ENCODE measurements at regions not wholly inside any gene's neighbourhood (a gene's known extent, or its start where the extent isn't known, plus 50 kb on each side); places are given as distances from the start of the nearest gene placed in this dataset.
A peak's percentile ranks its signal among the peaks of the same experiment; 100 is the strongest.

DNA sequence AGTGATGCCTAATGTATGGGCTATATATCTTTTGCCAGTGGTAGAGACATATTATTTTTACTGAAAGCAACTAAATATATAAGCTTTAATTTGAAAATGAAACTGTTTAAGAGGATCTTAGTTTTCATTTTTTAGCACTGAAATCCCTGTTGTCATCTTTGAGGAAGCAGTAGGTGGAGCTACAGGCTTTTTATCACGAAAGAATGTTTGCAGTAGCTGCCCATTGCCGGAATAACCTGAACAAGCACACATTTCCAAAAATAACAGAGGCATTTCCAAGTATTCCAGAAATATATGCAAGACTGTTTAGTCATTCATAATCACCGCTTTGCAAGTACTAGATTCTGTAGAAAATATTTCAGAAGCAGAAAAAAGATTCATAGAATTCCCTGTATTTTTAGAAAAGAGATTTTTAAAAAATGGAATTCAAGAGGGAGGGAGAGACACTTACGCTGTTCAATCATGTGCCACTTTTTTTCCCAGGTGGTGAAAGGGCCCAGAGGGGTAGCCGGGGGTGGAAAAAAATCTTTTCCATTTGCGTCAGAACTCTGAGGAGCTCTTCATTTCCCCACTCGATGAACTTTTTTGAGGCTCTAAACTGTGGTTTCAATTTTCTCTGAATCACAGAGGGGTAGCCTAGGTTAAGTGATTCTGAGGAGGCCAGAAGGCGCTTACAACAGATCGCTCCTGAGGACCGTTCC, 142.5 kb upstream of the FERMT1 start:
- no peaks in the 10 kb centered on the region for H3K27me3 Mint-ChIP-seq
- no peak overlapping the region for H3K4me3 Mint-ChIP-seq
- H3K9me3 Mint-ChIP-seq = no peaks in the 10 kb centered on the region
- no peak overlapping the region for H3K27ac Mint-ChIP-seq
- DNase-seq (ENCODE audit: low spot score) = no peak
- ATAC-seq = no peak
- no peaks in the 10 kb centered on the region for H3K4me1 Mint-ChIP-seq (ENCODE audit: low read depth in 2 of 2)
- no peaks in the 10 kb centered on the region for H3K36me3 Mint-ChIP-seq

DNA sequence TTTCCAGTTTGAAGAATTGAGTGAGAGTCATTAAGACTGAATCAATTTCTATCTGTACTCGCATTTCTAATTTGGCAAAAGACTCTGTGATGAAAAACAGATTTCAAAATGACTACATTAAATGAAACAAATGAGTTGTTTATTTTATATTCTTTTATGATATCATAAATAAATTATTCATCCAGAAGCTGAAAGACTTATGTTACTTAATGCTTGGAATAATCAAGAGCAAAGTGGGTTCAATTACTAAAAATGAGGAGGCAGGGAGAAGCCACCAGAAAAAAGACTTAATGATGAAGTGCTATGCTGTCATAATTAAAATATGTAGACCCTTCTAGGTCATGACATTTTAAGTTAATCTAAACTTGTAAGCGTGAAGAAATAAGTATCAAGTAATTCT, 130.6 kb upstream of the FERMT1 start:
- Mint-ChIP-seq H3K4me1 (ENCODE audit: low read depth in 2 of 2) (no peaks in the 10 kb centered on the region), H3K9me3 (no peaks in the 10 kb centered on the region), H3K27ac (no peak overlapping the region), H3K27me3 (peaks cover 0 to 4% of the 10 kb centered on the region in 2 donors), H3K36me3 (no peaks in the 10 kb centered on the region), H3K4me3 (no peak overlapping the region)
- no peak for DNase-seq (ENCODE audit: low spot score)
- ATAC-seq = no peak

DNA sequence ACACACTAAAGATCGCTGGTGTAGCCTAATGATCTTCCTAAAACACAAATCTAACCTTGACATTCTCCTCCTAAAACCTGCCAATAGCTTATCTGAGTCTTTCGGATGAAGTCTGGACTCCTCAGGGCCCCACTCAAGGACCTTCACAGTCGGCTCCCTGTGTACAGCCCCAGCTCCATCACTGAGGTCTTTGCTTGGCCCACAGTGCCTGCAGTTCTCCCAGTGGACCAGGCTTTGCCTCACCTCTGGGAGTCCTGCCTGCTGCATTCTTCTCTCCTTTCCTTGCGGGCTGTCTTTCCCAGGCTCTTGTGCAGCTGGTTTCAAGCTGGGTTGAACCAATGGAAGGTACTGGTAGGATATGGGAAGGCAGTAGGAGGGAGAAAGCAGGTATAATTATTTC, 122.6 kb upstream of the FERMT1 start:
- H3K36me3 Mint-ChIP-seq = no peaks in the 10 kb centered on the region
- H3K27me3 Mint-ChIP-seq = peaks cover 4 to 5% of the 10 kb centered on the region in 2 donors
- no peak for DNase-seq (ENCODE audit: low spot score)
- no peak overlapping the region for H3K27ac Mint-ChIP-seq
- no peaks in the 10 kb centered on the region for H3K4me1 Mint-ChIP-seq (ENCODE audit: low read depth in 2 of 2)
- peaks cover 3% of the 10 kb centered on the region for H3K9me3 Mint-ChIP-seq
- no peak overlapping the region for H3K4me3 Mint-ChIP-seq
- no peak for ATAC-seq

DNA sequence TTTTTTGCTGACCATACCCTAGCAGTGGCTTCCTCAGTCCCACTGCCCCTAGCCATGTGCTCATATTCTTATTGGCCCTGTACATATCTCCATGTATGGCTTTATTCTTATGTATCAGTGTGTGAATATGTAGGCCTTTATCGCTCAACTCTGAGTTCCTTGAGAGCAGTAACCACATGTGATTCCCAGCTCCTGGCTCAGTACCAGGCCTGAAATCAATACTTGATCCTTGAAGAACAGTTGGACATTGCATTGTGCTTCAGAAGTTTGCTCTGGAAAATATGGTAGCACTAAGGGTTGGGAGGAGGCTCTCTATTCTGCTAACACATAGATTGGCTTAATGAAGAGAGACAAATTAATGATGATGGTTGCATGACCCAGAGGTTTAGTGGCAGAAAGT, 118.8 kb upstream of the FERMT1 start:
- H3K27me3 Mint-ChIP-seq = peaks cover 0 to 12% of the 10 kb centered on the region in 2 donors
- H3K9me3 Mint-ChIP-seq = peaks cover 6% of the 10 kb centered on the region
- no peaks in the 10 kb centered on the region for H3K36me3 Mint-ChIP-seq
- ATAC-seq (no peak), DNase-seq (ENCODE audit: low spot score) (no peak)
- no peak overlapping the region for H3K4me3 Mint-ChIP-seq
- H3K4me1 Mint-ChIP-seq (ENCODE audit: low read depth in 2 of 2) = no peaks in the 10 kb centered on the region
- no peak overlapping the region for H3K27ac Mint-ChIP-seq

DNA sequence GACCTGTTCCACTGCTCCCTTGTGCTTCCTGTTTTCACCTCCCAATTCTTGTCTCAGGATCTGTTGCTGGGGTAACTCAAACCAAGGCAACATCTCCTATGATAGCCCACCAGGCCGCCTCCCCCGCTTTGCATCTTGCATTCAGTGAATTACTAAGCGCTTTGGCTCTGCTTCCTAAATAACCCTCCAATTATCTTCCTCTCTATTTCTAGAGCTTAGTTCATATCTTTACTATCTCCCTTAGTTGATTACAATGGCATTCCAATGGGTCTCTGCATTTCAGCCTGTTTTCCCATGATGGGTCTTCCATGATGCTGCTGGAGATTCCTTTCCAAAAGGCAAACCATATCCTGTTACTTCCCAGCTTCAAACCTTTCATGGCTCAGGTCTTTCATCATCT, 117.2 kb upstream of the FERMT1 start:
- DNase-seq (ENCODE audit: low spot score) = no peak
- no peak for ATAC-seq
- Mint-ChIP-seq H3K4me1 (ENCODE audit: low read depth in 2 of 2) (no peaks in the 10 kb centered on the region), H3K9me3 (peaks cover 6% of the 10 kb centered on the region), H3K27me3 (peaks cover 0 to 12% of the 10 kb centered on the region in 2 donors), H3K27ac (no peak overlapping the region), H3K36me3 (no peaks in the 10 kb centered on the region), H3K4me3 (no peak overlapping the region)

DNA sequence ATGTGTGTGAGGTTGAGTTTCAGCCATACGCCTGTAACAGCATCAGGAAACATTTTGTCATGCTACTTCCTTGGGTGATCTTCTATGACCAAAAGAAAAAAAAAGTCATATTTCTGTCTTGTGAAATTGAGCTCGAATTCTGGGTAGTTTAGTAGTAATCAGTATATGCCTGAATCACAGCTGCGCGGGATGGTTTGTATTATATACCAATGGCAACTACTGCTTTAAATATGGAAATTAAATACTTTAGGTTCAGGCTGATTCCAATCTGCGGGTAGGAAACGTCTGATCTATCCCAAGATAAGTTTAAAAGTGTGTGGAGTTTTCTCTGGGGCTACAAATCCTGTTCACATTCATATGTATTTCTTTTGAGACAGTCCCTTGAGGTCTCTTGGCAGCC, 115.6 kb upstream of the FERMT1 start:
- no peaks in the 10 kb centered on the region for H3K36me3 Mint-ChIP-seq
- H3K4me3 Mint-ChIP-seq = no peak overlapping the region
- peaks cover 0 to 13% of the 10 kb centered on the region in 2 donors for H3K27me3 Mint-ChIP-seq
- ATAC-seq (no peak), DNase-seq (ENCODE audit: low spot score) (no peak)
- peaks cover 10% of the 10 kb centered on the region for H3K9me3 Mint-ChIP-seq
- no peak overlapping the region for H3K27ac Mint-ChIP-seq
- no peaks in the 10 kb centered on the region for H3K4me1 Mint-ChIP-seq (ENCODE audit: low read depth in 2 of 2)

DNA sequence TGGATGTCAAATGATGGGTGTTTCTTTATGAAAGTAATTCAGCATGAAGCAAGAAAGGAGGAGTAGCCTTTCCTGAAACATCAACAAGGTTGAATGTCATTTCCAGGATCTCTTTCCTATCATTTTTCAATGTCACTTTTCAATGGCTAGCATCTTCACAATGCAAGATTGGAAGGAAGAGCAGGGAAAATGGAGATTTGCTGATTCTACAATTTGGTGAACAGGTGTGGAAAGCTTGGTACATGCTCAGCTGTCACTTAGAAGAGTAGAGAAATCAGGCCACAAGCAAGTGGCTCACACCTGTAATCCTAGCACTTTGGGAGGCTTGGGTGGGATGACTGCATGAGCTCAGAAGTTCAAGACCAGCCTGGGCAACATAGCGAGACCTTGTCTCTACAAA, 112.7 kb upstream of the FERMT1 start:
- H3K4me3 Mint-ChIP-seq = no peak overlapping the region
- no peak for ATAC-seq
- H3K4me1 Mint-ChIP-seq (ENCODE audit: low read depth in 2 of 2) = no peaks in the 10 kb centered on the region
- no peaks in the 10 kb centered on the region for H3K36me3 Mint-ChIP-seq
- H3K27ac Mint-ChIP-seq = no peak overlapping the region
- H3K9me3 Mint-ChIP-seq = peaks cover 10% of the 10 kb centered on the region
- peaks cover 0 to 15% of the 10 kb centered on the region in 2 donors for H3K27me3 Mint-ChIP-seq
- DNase-seq (ENCODE audit: low spot score) = no peak

DNA sequence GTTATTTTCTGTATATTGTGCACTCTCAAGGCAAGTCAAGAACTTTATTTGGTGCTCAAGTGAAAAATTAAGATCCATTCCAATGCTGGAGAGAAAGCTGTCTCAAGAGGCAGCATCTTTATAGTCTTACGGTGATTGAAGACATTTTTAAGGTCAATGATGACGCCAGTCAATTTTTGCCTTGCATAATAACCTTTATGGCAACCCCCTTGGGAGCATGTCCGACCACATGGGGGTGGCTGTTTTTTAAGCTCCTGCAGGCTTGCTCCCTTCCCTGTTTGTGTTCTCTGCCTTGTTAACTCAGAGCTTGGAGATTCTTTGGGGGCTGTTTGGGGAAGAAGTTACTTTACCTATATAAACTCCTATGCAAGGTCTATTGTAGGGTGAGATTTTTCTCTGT, 109.6 kb upstream of the FERMT1 start:
- no peak overlapping the region for H3K27ac Mint-ChIP-seq
- no peaks in the 10 kb centered on the region for H3K36me3 Mint-ChIP-seq
- peaks cover 0 to 7% of the 10 kb centered on the region in 2 donors for H3K27me3 Mint-ChIP-seq
- H3K4me3 Mint-ChIP-seq = no peak overlapping the region
- DNase-seq (ENCODE audit: low spot score) (no peak), ATAC-seq (no peak)
- peaks cover 5% of the 10 kb centered on the region for H3K9me3 Mint-ChIP-seq
- H3K4me1 Mint-ChIP-seq (ENCODE audit: low read depth in 2 of 2) = no peaks in the 10 kb centered on the region

DNA sequence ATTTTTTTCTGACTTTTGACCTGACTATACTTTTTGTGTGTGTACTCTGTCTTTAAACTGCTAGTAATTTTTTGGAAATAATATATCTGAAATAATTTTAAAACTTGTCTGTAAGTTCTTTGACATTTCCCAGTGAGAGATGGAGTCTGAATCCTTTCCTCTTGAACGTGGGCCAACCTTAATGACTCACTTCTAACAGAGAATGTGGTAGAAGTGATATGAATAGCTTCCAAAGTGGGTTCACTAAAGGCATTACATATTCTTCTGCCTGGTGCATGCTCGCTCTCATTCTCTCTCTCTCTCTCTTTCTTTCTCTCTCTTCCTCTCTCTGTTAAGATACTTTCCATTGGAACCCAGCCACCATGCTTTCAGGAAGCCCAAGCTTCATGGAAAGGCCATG, 108.7 kb upstream of the FERMT1 start:
- H3K27ac Mint-ChIP-seq = no peak overlapping the region
- no peaks in the 10 kb centered on the region for H3K36me3 Mint-ChIP-seq
- ATAC-seq (no peak), DNase-seq (ENCODE audit: low spot score) (no peak)
- H3K9me3 Mint-ChIP-seq = peaks cover 5% of the 10 kb centered on the region
- peaks cover 0 to 7% of the 10 kb centered on the region in 2 donors for H3K27me3 Mint-ChIP-seq
- H3K4me3 Mint-ChIP-seq = no peak overlapping the region
- no peaks in the 10 kb centered on the region for H3K4me1 Mint-ChIP-seq (ENCODE audit: low read depth in 2 of 2)

DNA sequence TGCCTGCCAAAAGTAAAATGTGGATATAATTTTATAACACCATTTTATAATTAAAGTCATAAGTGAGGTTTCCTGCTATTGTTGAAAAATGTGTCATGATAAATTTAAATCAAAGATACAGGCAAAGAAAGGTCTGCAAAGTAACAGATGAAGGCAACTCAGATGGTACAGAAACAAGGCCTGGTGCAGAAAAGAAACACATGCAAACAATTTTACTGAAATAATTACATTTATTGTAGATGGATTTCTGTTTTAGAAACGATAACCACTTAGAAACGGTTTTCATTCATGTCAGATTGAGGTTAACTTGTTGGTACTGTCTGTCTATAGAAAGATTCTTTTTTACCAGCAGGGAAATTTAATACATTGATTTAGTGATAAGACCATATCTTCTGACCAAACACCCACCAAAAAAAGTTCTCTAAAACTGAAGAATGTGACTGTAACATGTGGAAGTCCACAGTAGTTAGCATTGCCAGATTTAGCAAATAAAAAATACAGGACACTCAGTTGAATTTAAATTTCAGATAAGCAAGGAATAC, 105.5 kb upstream of the FERMT1 start:
- Mint-ChIP-seq H3K4me1 (ENCODE audit: low read depth in 2 of 2) (no peaks in the 10 kb centered on the region), H3K27me3 (peaks cover 0 to 5% of the 10 kb centered on the region in 2 donors), H3K27ac (no peak overlapping the region), H3K36me3 (no peaks in the 10 kb centered on the region), H3K4me3 (no peak overlapping the region), H3K9me3 (peaks cover 1% of the 10 kb centered on the region)
- DNase-seq (ENCODE audit: low spot score) (no peak), ATAC-seq (no peak)

DNA sequence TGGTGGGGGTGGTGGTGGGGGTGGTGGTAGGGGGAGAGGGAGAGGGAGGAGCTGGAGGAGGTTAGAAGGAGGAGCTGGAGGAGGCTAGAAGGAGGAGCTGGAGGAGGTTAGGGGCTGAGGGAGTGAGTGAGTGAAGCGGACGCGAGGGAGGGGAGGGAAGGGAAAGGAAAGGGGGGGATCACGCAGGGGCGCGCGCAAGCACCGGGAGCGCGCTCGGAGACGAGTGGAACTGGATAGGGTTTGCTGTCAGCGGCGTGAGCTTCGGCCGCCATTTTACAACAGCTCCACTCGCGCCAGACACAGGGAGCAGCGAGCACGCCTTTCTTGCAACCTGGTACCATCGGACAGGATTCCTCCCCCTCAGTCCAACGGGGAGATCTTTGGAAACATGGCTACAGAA, 90.5 kb upstream of the FERMT1 start:
- H3K36me3 Mint-ChIP-seq = no peaks in the 10 kb centered on the region
- no peak overlapping the region for H3K27ac Mint-ChIP-seq

DNA sequence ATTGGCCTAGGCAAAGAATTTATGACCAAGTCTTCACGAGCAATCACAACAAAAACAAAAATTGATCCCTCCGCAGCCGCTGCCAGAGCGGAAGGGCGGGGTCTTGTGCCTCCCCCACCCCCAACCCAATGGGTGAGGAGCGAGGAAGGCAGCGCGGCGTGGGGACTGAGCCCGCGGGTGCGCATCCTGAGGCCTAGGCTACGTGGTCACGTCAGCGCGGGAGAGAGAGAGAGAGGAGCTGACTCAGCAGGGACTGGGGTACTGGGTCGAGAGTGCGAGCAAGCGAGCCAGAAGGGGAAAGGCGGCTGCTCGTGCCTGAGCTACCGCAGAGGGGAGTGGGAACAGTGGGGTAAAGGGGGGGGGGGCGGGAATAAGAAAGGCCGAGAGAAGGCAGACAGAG, 90.1 kb upstream of the FERMT1 start:
- peaks cover 2 to 16% of the 10 kb centered on the region in 2 donors for H3K27me3 Mint-ChIP-seq
- DNase-seq (ENCODE audit: low spot score) = no peak
- H3K9me3 Mint-ChIP-seq = peaks cover 13% of the 10 kb centered on the region
- no peaks in the 10 kb centered on the region for H3K36me3 Mint-ChIP-seq
- no peaks in the 10 kb centered on the region for H3K4me1 Mint-ChIP-seq (ENCODE audit: low read depth in 2 of 2)
- peak in 1 of 2 donors; percentile 43 for ATAC-seq
- no peak overlapping the region for H3K27ac Mint-ChIP-seq
- no peak overlapping the region for H3K4me3 Mint-ChIP-seq

More for the DNA sequence above, 90.5 kb upstream of the FERMT1 start:
- Mint-ChIP-seq H3K9me3 (peaks cover 13% of the 10 kb centered on the region), H3K4me3 (no peak overlapping the region), H3K27me3 (peaks cover 2 to 16% of the 10 kb centered on the region in 2 donors), H3K4me1 (ENCODE audit: low read depth in 2 of 2) (no peaks in the 10 kb centered on the region)
- no peak for ATAC-seq
- no peak for DNase-seq (ENCODE audit: low spot score)

DNA sequence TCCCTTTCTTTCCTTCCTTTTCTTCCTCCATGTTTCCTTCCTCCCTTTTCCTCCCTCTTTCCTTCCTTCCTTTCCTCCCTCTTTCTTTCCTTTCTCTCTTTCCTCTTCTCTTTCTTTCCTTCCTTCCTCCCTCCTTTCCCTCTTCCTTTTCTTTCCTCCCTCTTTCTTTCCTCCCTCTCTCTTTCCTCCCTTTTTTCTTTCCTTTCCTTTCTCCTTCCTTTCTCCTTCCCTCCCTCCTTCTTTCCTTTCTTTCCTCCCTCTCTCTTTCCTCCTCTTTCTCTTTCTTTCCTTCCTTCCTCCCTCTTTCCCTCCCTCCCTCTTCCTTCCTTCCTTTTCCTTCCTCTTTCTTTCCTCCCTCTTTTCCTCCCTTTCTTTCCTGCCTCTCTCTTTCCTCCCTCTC, 86.3 kb upstream of the FERMT1 start:
- no peaks in the 10 kb centered on the region for H3K36me3 Mint-ChIP-seq
- ATAC-seq (no peak), DNase-seq (ENCODE audit: low spot score) (no peak)
- no peak overlapping the region for H3K4me3 Mint-ChIP-seq
- H3K27ac Mint-ChIP-seq = no peak overlapping the region
- no peaks in the 10 kb centered on the region for H3K4me1 Mint-ChIP-seq (ENCODE audit: low read depth in 2 of 2)
- H3K9me3 Mint-ChIP-seq = peaks cover 14% of the 10 kb centered on the region
- H3K27me3 Mint-ChIP-seq = peaks cover 2 to 10% of the 10 kb centered on the region in 2 donors

DNA sequence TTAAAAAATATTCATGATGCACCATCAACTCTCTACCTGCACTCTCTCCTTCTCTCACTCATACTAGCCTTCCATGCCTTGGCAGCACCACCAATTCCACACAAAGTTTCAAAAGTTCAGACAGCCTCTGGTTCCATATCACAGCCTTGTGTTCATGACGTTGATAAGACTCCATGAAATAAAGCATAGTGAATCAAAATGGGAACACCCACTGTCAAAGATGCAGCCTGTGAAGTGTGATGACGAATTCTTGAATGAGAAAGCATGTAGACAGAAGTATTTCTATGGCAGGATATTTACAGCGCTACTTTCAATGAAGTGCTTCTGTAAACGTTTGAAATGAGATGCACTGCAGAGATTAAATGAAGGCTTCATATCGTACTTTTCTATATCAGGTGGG, 77.3 kb upstream of the FERMT1 start:
- H3K4me3 Mint-ChIP-seq = no peak overlapping the region
- H3K36me3 Mint-ChIP-seq = no peaks in the 10 kb centered on the region
- H3K4me1 Mint-ChIP-seq (ENCODE audit: low read depth in 2 of 2) = no peaks in the 10 kb centered on the region
- ATAC-seq (no peak), DNase-seq (ENCODE audit: low spot score) (no peak)
- H3K27ac Mint-ChIP-seq = no peak overlapping the region
- H3K27me3 Mint-ChIP-seq = peaks cover 0 to 6% of the 10 kb centered on the region in 2 donors
- peaks cover 9% of the 10 kb centered on the region for H3K9me3 Mint-ChIP-seq

DNA sequence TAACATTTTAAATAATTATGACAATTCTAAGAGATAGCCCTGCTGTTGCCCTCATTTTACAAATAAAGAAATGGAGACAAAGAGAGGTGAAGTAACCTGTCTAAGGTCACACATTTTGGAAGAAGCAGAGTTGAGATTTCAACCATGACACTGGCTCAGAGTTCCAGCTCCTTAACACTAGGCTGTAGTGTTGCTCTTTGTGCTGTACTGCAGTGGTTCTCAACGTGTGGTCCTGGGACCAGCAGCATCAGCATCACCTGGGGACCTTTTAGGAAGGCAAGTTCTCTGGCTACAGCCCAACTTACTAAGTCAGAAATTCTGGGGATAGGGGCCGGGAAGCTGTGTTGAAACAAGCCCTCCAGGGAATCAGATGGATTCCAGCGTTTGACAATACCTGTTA, 62.4 kb upstream of the FERMT1 start:
- Mint-ChIP-seq H3K27ac (no peak overlapping the region), H3K9me3 (peaks cover 3% of the 10 kb centered on the region), H3K36me3 (no peaks in the 10 kb centered on the region), H3K27me3 (peaks cover 6 to 29% of the 10 kb centered on the region in 2 donors), H3K4me3 (no peak overlapping the region), H3K4me1 (ENCODE audit: low read depth in 2 of 2) (no peaks in the 10 kb centered on the region)
- ATAC-seq (no peak), DNase-seq (ENCODE audit: low spot score) (no peak)
